CD14-positive monocyte (primary cell): ENCODE measurements at regions not wholly inside any gene's neighbourhood (a gene's known extent, or its start where the extent isn't known, plus 50 kb on each side); places are given as distances from the start of the nearest gene placed in this dataset.

Experiments
- DNase-seq, 3 donors: peaks; one replicate each; pipeline ENCODE4 v3.0.0-alpha.2; 2011 to 2022
- H2AFZ ChIP-seq: 2 replicates; pipeline ENCODE4 v1.6.0; 2012; ENCODE audit warnings: mild to moderate bottlenecking, low read depth, low read length, inconsistent platforms; ENCODE audit not compliant: insufficient read depth, poor library complexity, severe bottlenecking
- H3K27ac ChIP-seq, 2 donors: 1 replicate in 1 of 2; 2 replicates in 1 of 2; pipeline ENCODE4 v1.5.1; 2012 to 2013; ENCODE audit warnings: low read length in 2 of 2, control low read depth in 1 of 2, inconsistent platforms in 1 of 2, low read depth in 1 of 2, mild to moderate bottlenecking in 1 of 2
- H3K27me3 ChIP-seq, 2 donors: one replicate each; pipeline versions ENCODE4 v1.6.0 to v1.6.1; 2011 to 2013; ENCODE audit warnings: low read length in 2 of 2; ENCODE audit not compliant: control insufficient read depth in 2 of 2, insufficient read depth in 2 of 2
- H3K36me3 ChIP-seq, 2 donors: replicated peaks in 1 of 2; 1 replicate in 1 of 2; 2 replicates in 1 of 2; pipeline versions ENCODE4 v1.5.1 to v1.6.1; 2012 to 2013; ENCODE audit warnings: low read length in 2 of 2, control low read depth in 1 of 2, inconsistent platforms in 1 of 2, mild to moderate bottlenecking in 1 of 2; ENCODE audit not compliant: insufficient read depth in 2 of 2, control insufficient read depth in 1 of 2
- H3K4me1 ChIP-seq, 2 donors: 1 replicate in 1 of 2; 2 replicates in 1 of 2; pipeline versions ENCODE4 v1.5.1 to v1.6.1; 2012 to 2013; ENCODE audit warnings: low read length in 2 of 2, control low read depth in 1 of 2, inconsistent platforms in 1 of 2, mild to moderate bottlenecking in 1 of 2, moderate library complexity in 1 of 2; ENCODE audit not compliant: insufficient read depth in 2 of 2, control insufficient read depth in 1 of 2
- H3K4me2 ChIP-seq: replicated peaks from 2 replicates; pipeline ENCODE3; 2012; ENCODE audit warnings: low read length, moderate library complexity, mild to moderate bottlenecking; ENCODE audit not compliant: poor library complexity, severe bottlenecking; ENCODE audit errors: extremely low read depth
- H3K4me3 ChIP-seq, 3 experiments: fragments of 200-600 bp in 1 of 3; sonication (generic) in 1 of 3; replicated peaks in 1 of 3; 1 replicate in 2 of 3; 2 replicates in 1 of 3; pipeline ENCODE4 v1.5.1; 2011 to 2013; ENCODE audit warnings: low read length in 3 of 3, mild to moderate bottlenecking in 3 of 3, control low read depth in 2 of 3, low read depth in 2 of 3, inconsistent platforms in 1 of 3, moderate library complexity in 1 of 3
- H3K79me2 ChIP-seq: 2 replicates; pipeline ENCODE4 v1.6.0; 2012; ENCODE audit warnings: mild to moderate bottlenecking, control low read depth, inconsistent platforms, low read length, moderate library complexity; ENCODE audit not compliant: insufficient read depth
- H3K9ac ChIP-seq: 2 replicates; pipeline ENCODE4 v1.6.0; 2017; ENCODE audit warnings: low read length, mild to moderate bottlenecking; ENCODE audit not compliant: insufficient read depth, poor library complexity, severe bottlenecking
- H3K9me3 ChIP-seq, 2 donors: replicated peaks in 1 of 2; 1 replicate in 1 of 2; 2 replicates in 1 of 2; pipeline versions ENCODE4 v1.5.1 to v1.6.1; 2012 to 2013; ENCODE audit warnings: low read length in 2 of 2, control low read depth in 1 of 2; ENCODE audit not compliant: control insufficient read depth in 1 of 2, insufficient read depth in 1 of 2
- H4K20me1 ChIP-seq: 2 replicates; pipeline ENCODE4 v1.6.0; 2012; ENCODE audit warnings: mild to moderate bottlenecking, low read length, control low read depth, moderate library complexity; ENCODE audit not compliant: insufficient read depth
- H3K27ac Mint-ChIP-seq, 7 donors: one replicate each; pipeline ENCODE4 v1.8.0; 2020; ENCODE audit warnings: mild to moderate bottlenecking in 7 of 7, mixed read lengths in 7 of 7, moderate library complexity in 6 of 7, inconsistent platforms in 2 of 7
- H3K27me3 Mint-ChIP-seq, 3 donors: one replicate each; pipeline ENCODE4 v1.8.0; 2021 to 2022; ENCODE audit warnings: low read depth in 3 of 3, mild to moderate bottlenecking in 3 of 3, mixed read lengths in 3 of 3, moderate library complexity in 3 of 3, inconsistent platforms in 1 of 3
- H3K36me3 Mint-ChIP-seq, 2 donors: one replicate each; pipeline ENCODE4 v1.8.0; 2020; ENCODE audit warnings: mixed read lengths in 2 of 2, inconsistent platforms in 1 of 2, mild to moderate bottlenecking in 1 of 2
- H3K4me1 Mint-ChIP-seq: one replicate; pipeline ENCODE4 v1.8.0; 2020; ENCODE audit warnings: mild to moderate bottlenecking, mixed read lengths
- H3K4me3 Mint-ChIP-seq, 2 donors: one replicate each; pipeline ENCODE4 v1.8.0; 2020; ENCODE audit warnings: mild to moderate bottlenecking in 2 of 2, mixed read lengths in 2 of 2, moderate library complexity in 1 of 2
- H3K9me3 Mint-ChIP-seq, 7 donors: one replicate each; pipeline ENCODE4 v1.8.0; 2020 to 2022; ENCODE audit warnings: mixed read lengths in 7 of 7, mild to moderate bottlenecking in 6 of 7, moderate library complexity in 6 of 7, inconsistent platforms in 2 of 7
- WGBS: methylation state at CpG from one replicate; pipeline ENCODE4 v1.1.5; 2013; ENCODE audit warnings: missing lambda C conversion rate; ENCODE audit not compliant: insufficient coverage; 5-methylcytosine and 5-hydroxymethylcytosine counted together
- intact Hi-C, 2 donors: fragments of 100-400 bp; cut with micrococcal nuclease; formaldehyde crosslinking; loops; one replicate each; pipeline versions ENCODE4 v1.15.0 to v1.15.1; 2023
- TF ChIP-seq, protein P1 (sequence below): fragments of 200-600 bp; IDR thresholded peaks from one replicate; pipeline ENCODE4 v1.8.0; 2022; ENCODE audit warnings: antibody characterized with exemption, mild to moderate bottlenecking

DNA sequence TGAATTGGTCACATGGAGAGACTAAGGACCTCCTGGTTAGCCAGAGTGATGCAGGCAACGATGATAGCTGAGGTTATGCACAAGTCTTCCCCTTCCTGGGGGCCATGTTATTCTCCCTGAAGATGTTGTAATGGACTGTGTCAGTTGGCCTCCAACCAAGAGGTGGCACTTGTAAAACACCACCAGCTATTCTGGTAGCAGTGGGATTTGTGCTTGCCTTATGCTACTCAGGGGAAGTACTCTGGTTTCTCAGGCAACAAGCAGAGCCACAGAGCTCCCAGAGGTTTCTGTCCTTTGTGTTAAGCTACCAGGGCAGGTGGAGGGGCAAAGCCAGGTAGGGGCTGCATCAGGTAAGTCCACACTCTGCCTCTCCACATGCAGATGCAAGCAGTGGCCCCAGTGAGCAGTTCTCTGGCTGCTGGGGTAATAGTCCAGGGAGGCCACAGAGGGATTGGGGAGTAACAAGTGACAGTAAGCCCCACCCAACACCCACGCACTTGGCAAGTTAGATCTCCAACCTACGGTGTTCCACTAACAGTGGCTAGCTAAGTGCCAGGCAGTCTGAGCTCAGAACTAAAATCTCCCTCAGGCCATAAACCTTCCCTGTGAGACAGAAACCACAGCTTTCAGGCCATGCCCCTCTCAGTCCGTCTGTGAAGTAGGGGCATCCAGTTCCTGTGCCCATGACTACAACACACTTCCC, 99.7 kb downstream of the RND3 start:
- H4K20me1 ChIP-seq, result no peaks in the 10 kb centered on the region
- peaks cover 18 to 24% of the 10 kb centered on the region in 2 donors for H3K9me3 ChIP-seq
- WGBS, result 88% methylated on average over 3 of the region's 4 CpGs
- intact Hi-C loops, result no loop called here
- H3K4me1 ChIP-seq, result no peaks in the 10 kb centered on the region
- Mint-ChIP-seq H3K36me3 (no peaks in the 10 kb centered on the region), H3K27ac (no peak overlapping the region), H3K4me1 (no peaks in the 10 kb centered on the region), H3K4me3 (no peak overlapping the region), H3K9me3 (peaks cover 9 to 20% (median 11%) of the 10 kb centered on the region in 7 donors), H3K27me3 (peaks cover 0 to 1% (median 0%) of the 10 kb centered on the region in 3 donors)
- H3K27me3 ChIP-seq, result no peaks in the 10 kb centered on the region
- DNase-seq, result no peak
- H3K79me2 ChIP-seq, result no peaks in the 10 kb centered on the region
- no peak overlapping the region for H3K9ac ChIP-seq
- TF ChIP-seq, protein P1, sequence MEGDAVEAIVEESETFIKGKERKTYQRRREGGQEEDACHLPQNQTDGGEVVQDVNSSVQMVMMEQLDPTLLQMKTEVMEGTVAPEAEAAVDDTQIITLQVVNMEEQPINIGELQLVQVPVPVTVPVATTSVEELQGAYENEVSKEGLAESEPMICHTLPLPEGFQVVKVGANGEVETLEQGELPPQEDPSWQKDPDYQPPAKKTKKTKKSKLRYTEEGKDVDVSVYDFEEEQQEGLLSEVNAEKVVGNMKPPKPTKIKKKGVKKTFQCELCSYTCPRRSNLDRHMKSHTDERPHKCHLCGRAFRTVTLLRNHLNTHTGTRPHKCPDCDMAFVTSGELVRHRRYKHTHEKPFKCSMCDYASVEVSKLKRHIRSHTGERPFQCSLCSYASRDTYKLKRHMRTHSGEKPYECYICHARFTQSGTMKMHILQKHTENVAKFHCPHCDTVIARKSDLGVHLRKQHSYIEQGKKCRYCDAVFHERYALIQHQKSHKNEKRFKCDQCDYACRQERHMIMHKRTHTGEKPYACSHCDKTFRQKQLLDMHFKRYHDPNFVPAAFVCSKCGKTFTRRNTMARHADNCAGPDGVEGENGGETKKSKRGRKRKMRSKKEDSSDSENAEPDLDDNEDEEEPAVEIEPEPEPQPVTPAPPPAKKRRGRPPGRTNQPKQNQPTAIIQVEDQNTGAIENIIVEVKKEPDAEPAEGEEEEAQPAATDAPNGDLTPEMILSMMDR, result no peak
- no peak overlapping the region for H3K27ac ChIP-seq
- no peaks in the 10 kb centered on the region for H3K36me3 ChIP-seq
- H2AFZ ChIP-seq, result no peak overlapping the region
- no peak overlapping the region for H3K4me3 ChIP-seq
- H3K4me2 ChIP-seq, result no peak overlapping the region

DNA sequence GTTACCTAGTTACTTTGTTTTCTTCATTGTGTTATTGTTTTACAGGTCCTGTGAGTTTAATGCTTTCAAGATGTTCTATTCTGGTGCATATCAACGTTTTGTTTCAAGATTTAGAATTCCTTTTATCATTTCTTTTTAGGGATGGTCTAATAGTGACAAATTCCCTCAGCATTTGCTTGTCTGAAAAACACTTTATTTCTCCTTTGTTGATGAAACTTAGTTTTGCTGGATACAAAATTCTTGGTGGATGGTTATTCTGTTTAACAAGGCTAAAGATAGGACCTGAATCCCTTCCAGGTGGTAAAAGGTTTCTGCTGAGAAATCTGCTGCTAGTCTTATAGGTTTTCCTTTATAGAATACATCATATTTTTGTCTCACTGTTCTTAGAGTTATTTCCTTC, 102.3 kb downstream of the RND3 start:
- Histone ChIP-seq H3K27me3 (no peaks in the 10 kb centered on the region), H3K4me1 (no peaks in the 10 kb centered on the region), H3K27ac (no peak overlapping the region), H3K4me2 (no peak overlapping the region), H2AFZ (no peak overlapping the region), H3K4me3 (no peak overlapping the region), H3K9me3 (peaks cover 18 to 22% of the 10 kb centered on the region in 2 donors), H3K79me2 (no peaks in the 10 kb centered on the region), H4K20me1 (no peaks in the 10 kb centered on the region), H3K9ac (no peak overlapping the region), H3K36me3 (no peaks in the 10 kb centered on the region)
- no CpG with 5 or more reads among the region's 1 CpG for WGBS
- no peak overlapping the region for H3K4me3 Mint-ChIP-seq
- TF ChIP-seq, protein P1, result no peak
- intact Hi-C loops, result no loop called here
- H3K9me3 Mint-ChIP-seq, result peaks cover 9 to 18% (median 11%) of the 10 kb centered on the region in 7 donors
- no peaks in the 10 kb centered on the region for H3K4me1 Mint-ChIP-seq
- no peaks in the 10 kb centered on the region for H3K36me3 Mint-ChIP-seq
- DNase-seq, result no peak
- H3K27ac Mint-ChIP-seq, result no peak overlapping the region
- no peaks in the 10 kb centered on the region for H3K27me3 Mint-ChIP-seq
